ENCODE measurements at regions not wholly inside any gene's neighbourhood (a gene's known extent, or its start where the extent isn't known, plus 50 kb on each side); places are given as distances from the start of the nearest gene placed in this dataset.

- TF ChIP-seq GATA3 (IDR thresholded peaks at IDR 0.05; ENCODE audit: low read depth, low read length) = no peak
- no peak for TF ChIP-seq GATA2 (IDR thresholded peaks at IDR 0.05; ENCODE audit: low read depth, low read length)
Measured at GRCh38 chr3:67704322-67704721, 49.9 kb upstream of the SUCLG2 start.
